Heart right ventricle (tissue), 16 donors: ENCODE measurements at regions not wholly inside any gene's neighbourhood (a gene's known extent, or its start where the extent isn't known, plus 50 kb on each side); places are given as distances from the start of the nearest gene placed in this dataset.

Experiments used
- ATAC-seq, 8 donors: fragments of 200-7000 bp; cut with Tn5 transposase; one replicate each; pipeline ENCODE4 v1.9.1; 2020; ENCODE audit warnings: mild to moderate bottlenecking in 8 of 8, moderate library complexity in 8 of 8, moderate number of reproducible peaks in 1 of 8
- DNase-seq, 2 donors: peaks; one replicate each; pipeline ENCODE4 v3.0.0-alpha.2; 2020
- H3K27ac ChIP-seq, 10 donors: fragments of 200-600 bp; sonication (generic) in 2 of 10; one replicate each; pipeline versions ENCODE4 v1.5.0 to v1.8.0; 2020 to 2022; ENCODE audit warnings: mild to moderate bottlenecking in 3 of 10
- H3K27me3 ChIP-seq, 7 donors: fragments of 200-600 bp; one replicate each; pipeline ENCODE4 v1.8.0; 2021 to 2022; ENCODE audit warnings: mild to moderate bottlenecking in 2 of 7
- H3K36me3 ChIP-seq, 9 donors: fragments of 200-600 bp; sonication (generic) in 1 of 9; one replicate each; pipeline versions ENCODE4 v1.5.0 to v1.8.0; 2020 to 2022; ENCODE audit warnings: mild to moderate bottlenecking in 2 of 9
- H3K4me1 ChIP-seq, 9 donors: fragments of 200-600 bp; sonication (generic) in 1 of 9; one replicate each; pipeline versions ENCODE4 v1.5.0 to v1.8.0; 2020 to 2022; ENCODE audit warnings: mild to moderate bottlenecking in 4 of 9
- H3K4me3 ChIP-seq, 10 donors: fragments of 200-600 bp; sonication (generic) in 2 of 10; one replicate each; pipeline versions ENCODE4 v1.5.0 to v1.8.0; 2020 to 2022; ENCODE audit warnings: mild to moderate bottlenecking in 7 of 10, moderate library complexity in 2 of 10
- H3K9me3 ChIP-seq, 11 donors: fragments of 200-600 bp in 10 of 11; sonication (generic) in 2 of 11; one replicate each; pipeline versions ENCODE4 v1.5.0 to v1.8.0; 2013 to 2022; ENCODE audit warnings: mild to moderate bottlenecking in 2 of 11, control low read depth in 1 of 11, moderate library complexity in 1 of 11
- CTCF ChIP-seq, 9 donors: fragments of 200-600 bp; sonication (generic) in 2 of 9; IDR thresholded peaks; one replicate each; pipeline versions ENCODE4 v1.5.0 to v1.8.0; 2021 to 2022; ENCODE audit warnings: antibody characterized with exemption in 9 of 9, mild to moderate bottlenecking in 5 of 9, moderate library complexity in 1 of 9
- WGBS, 2 donors: extraction: QIAGEN DNeasy Blood & Tissue Kit; methylation state at CpG; one replicate each; pipeline ENCODE4 v1.1.7; 2013; ENCODE audit warnings: inconsistent platforms in 1 of 2; 5-methylcytosine and 5-hydroxymethylcytosine counted together
- intact Hi-C, 10 donors: fragments of 100-400 bp; cut with DNase I; formaldehyde crosslinking; loops; one replicate each; pipeline versions ENCODE4 v1.11.1 to v1.14.2; 2022
- donor health status: Arrhythmogenic right ventricular cardiomyopathy.
- donor health status: ischemic (EF 13 %, LVEDD 7.1; RV severe dilation, severe dysfunction).
- donor health status: healthy with polysubstance abuse.
- donor health status: DM: no; HTN: yes; CAD: no.
- donor health status: DM: no; HTN: no; CAD: no.
- donor health status: ischemic (EF 25% LVEDD 6.9; RV normal size, moderate dysfunction).
- donor health status: ischemic (EF 25% LVEDD 5.7; RV mildly dilated, moderate dysfunction).
- donor health status: healthy.
- donor health status: DM: yes; HTN: yes; CAD: no.
- donor health status: Ischemic cardiomyopathy.
- donor health status: ischemic (EF 35%, LVEDD 5.7; RV mildly dilated, moderate dysfunction).
- donor health status: nonischemic (EF 11% LVEDD 7.7; RV severe dilation, severe dysfunction).
- donor health status: DM: yes; HTN: yes; CAD: no.
- donor health status: PGD.
- donor health status: ischemic (EF 29% LVEDD 5.4; RV normal size, mild dysfunction).
- donor health status: nonischemic (EF 23%, LVEDD 6.1; RV moderate dilation, normal function).

GRCh38 chr4:45713996-45714395 is 409.9 kb downstream of the GABRG1 start:
- no peak overlapping the region for H3K27ac ChIP-seq
- peaks cover 0 to 14% (median 0%) of the 10 kb centered on the region in 11 donors for H3K9me3 ChIP-seq
- ATAC-seq (no peak), DNase-seq (no peak)
- WGBS, 2 donors: 65 to 76% methylated on average over 1 of the region's 1 CpG
- H3K36me3 ChIP-seq: no peaks in the 10 kb centered on the region
- no peak overlapping the region for H3K4me3 ChIP-seq
- H3K27me3 ChIP-seq: no peaks in the 10 kb centered on the region
- no peaks in the 10 kb centered on the region for H3K4me1 ChIP-seq
- intact Hi-C loops: no loop called here
- TF ChIP-seq CTCF (IDR thresholded peaks at IDR 0.05): no peak

- Histone ChIP-seq H3K4me3 (no peak overlapping the region), H3K27me3 (no peaks in the 10 kb centered on the region), H3K27ac (no peak overlapping the region), H3K36me3 (no peaks in the 10 kb centered on the region), H3K9me3 (peaks cover 0 to 7% (median 0%) of the 10 kb centered on the region in 11 donors), H3K4me1 (no peaks in the 10 kb centered on the region)
- intact Hi-C loops: no loop called here
- ATAC-seq (no peak), DNase-seq (no peak)
- WGBS, 2 donors: 69 to 88% methylated on average over 2 of the region's 2 CpGs
- no peak for TF ChIP-seq CTCF (IDR thresholded peaks at IDR 0.05)
These were observed 422.2 kb downstream of the GABRG1 start for GRCh38 chr4:45701621-45702020.

- Histone ChIP-seq H3K27ac (no peak overlapping the region), H3K4me1 (no peaks in the 10 kb centered on the region), H3K27me3 (no peaks in the 10 kb centered on the region), H3K36me3 (no peaks in the 10 kb centered on the region), H3K4me3 (no peak overlapping the region), H3K9me3 (peaks cover 0 to 6% (median 0%) of the 10 kb centered on the region in 11 donors)
- no peak for TF ChIP-seq CTCF (IDR thresholded peaks at IDR 0.05)
- intact Hi-C loops: no loop called here
- no peak for ATAC-seq
- no peak for DNase-seq
These were observed 430.1 kb downstream of the GABRG1 start for GRCh38 chr4:45693746-45694145.

- no peak overlapping the region for H3K27ac ChIP-seq
- no peaks in the 10 kb centered on the region for H3K27me3 ChIP-seq
- no peaks in the 10 kb centered on the region for H3K36me3 ChIP-seq
- WGBS, 2 donors: 61 to 62% methylated on average over 4 of the region's 4 CpGs
- peaks cover 0 to 6% (median 0%) of the 10 kb centered on the region in 11 donors for H3K9me3 ChIP-seq
- H3K4me1 ChIP-seq: no peaks in the 10 kb centered on the region
- intact Hi-C loops: no loop called here
- DNase-seq (no peak), ATAC-seq (no peak)
- TF ChIP-seq CTCF (IDR thresholded peaks at IDR 0.05): no peak
- no peak overlapping the region for H3K4me3 ChIP-seq
These were observed 431.6 kb downstream of the GABRG1 start for GRCh38 chr4:45692131-45692735.
